Right lobe of liver (tissue), 4 donors: ENCODE measurements at regions not wholly inside any gene's neighbourhood (a gene's known extent, or its start where the extent isn't known, plus 50 kb on each side); places are given as distances from the start of the nearest gene placed in this dataset.

Source experiments
- CTCF ChIP-seq, 4 donors: fragments of 200-600 bp in 3 of 4; fragments of 450-650 bp in 1 of 4; IDR thresholded peaks; one replicate each; pipeline versions ENCODE4 v1.5.1 to v1.8.0; 2016 to 2022; ENCODE audit warnings: antibody characterized with exemption in 4 of 4, mild to moderate bottlenecking in 2 of 4
- POLR2A ChIP-seq: fragments of 450-650 bp; IDR thresholded peaks from one replicate; pipeline ENCODE4 v1.6.1; 2017; ENCODE audit warnings: antibody characterized with exemption, mild to moderate bottlenecking
- donor health status: DM: no; HTN: no; CAD: no.
- donor health status: DM: no; HTN: no; CAD: no.
- donor health status: DM: no; HTN: yes; CAD: no.

GRCh38 chr4:178296669-178297068 lies 854.4 kb upstream of the AGA start:
- TF ChIP-seq CTCF (IDR thresholded peaks at IDR 0.05) (peak; percentile 26 to 58 (median 30)), POLR2A (no peak)
